ENCODE measurements at regions not wholly inside any gene's neighbourhood (a gene's known extent, or its start where the extent isn't known, plus 50 kb on each side); places are given as distances from the start of the nearest gene placed in this dataset.

- intact Hi-C loops (cut with micrococcal nuclease), result no loop called here
- POLR2A ChIA-PET, result no interaction called here
Measured at GRCh38 chr1:37102656-37103382, 68.5 kb upstream of the GRIK3 start.

GRCh38 chr1:37105911-37106310 is 71.6 kb upstream of the GRIK3 start:
- ATAC-seq (no peak), DNase-seq (ENCODE audit: low read depth, low spot score) (no peak)
- Histone ChIP-seq H3K36me3 (ENCODE audit: control insufficient read depth in 1 of 2, insufficient read depth in 2 of 2, low read length in 2 of 2) (no peaks in the 10 kb centered on the region), H3K9me2 (ENCODE audit: insufficient read depth) (no peaks in the 10 kb centered on the region), H3K4me1 (ENCODE audit: control insufficient read depth in 1 of 2, insufficient read depth in 2 of 2, low read length in 2 of 2) (no peaks in the 10 kb centered on the region), H3K4me2 (ENCODE audit: low read length) (no peak overlapping the region), H2AFZ (ENCODE audit: low read depth, low read length, poor library complexity, severe bottlenecking) (no peak overlapping the region), H3K9me3 (ENCODE audit: control insufficient read depth in 1 of 2, insufficient read depth in 1 of 2, low read depth in 1 of 2, low read length in 2 of 2) (no peaks in the 10 kb centered on the region), H4K20me1 (ENCODE audit: insufficient read depth) (no peaks in the 10 kb centered on the region), H3K79me2 (ENCODE audit: insufficient read depth, low read length) (no peaks in the 10 kb centered on the region), H3K27me3 (ENCODE audit: insufficient read depth, low read length) (peaks cover 48% of the 10 kb centered on the region), H3K4me3 (replicated peaks in 1 of 2; ENCODE audit: low read depth in 1 of 2, low read length in 2 of 2) (no peak overlapping the region), H3K27ac (ENCODE audit: low read depth, low read length) (no peak overlapping the region), H3K9ac (ENCODE audit: low read length) (no peak overlapping the region)
- intact Hi-C loops (cut with micrococcal nuclease), result no loop called here
- TF ChIP-seq SP1 (IDR thresholded peaks at IDR 0.05; ENCODE audit: low read depth) (no peak), SIN3A (IDR thresholded peaks at IDR 0.05; ENCODE audit: low read depth) (no peak), FOSL1 (IDR thresholded peaks at IDR 0.05; ENCODE audit: low read depth) (no peak), ZFX (IDR thresholded peaks at IDR 0.05) (no peak), YY1 (IDR thresholded peaks at IDR 0.05; ENCODE audit: extremely low read depth, insufficient replicate concordance, low read depth, low read length) (no peak), SRF (IDR thresholded peaks at IDR 0.05; ENCODE audit: low read depth) (no peak), ATF3 (IDR thresholded peaks at IDR 0.05) (no peak)
- ChIA-PET POLR2A (no interaction called here), CTCF (no interaction called here), RAD21 (ENCODE audit: low non-redundant PET in 1 of 2, low total read pairs in 2 of 2, uncharacterized antibody in 2 of 2, unreplicated experiment in 2 of 2) (no interaction called here)
- no TSS peak for BruUV-seq (replicated peaks)

More at GRCh38 chr1:37102656-37103382, 68.5 kb upstream of the GRIK3 start:
- H3K79me2 ChIP-seq (ENCODE audit: insufficient read depth, low read length), result no peaks in the 10 kb centered on the region
- no peaks in the 10 kb centered on the region for H4K20me1 ChIP-seq (ENCODE audit: insufficient read depth)
- H3K27ac ChIP-seq (ENCODE audit: low read depth, low read length), result no peak overlapping the region
- ChIA-PET CTCF (no interaction called here), RAD21 (ENCODE audit: low non-redundant PET in 1 of 2, low total read pairs in 2 of 2, uncharacterized antibody in 2 of 2, unreplicated experiment in 2 of 2) (no interaction called here)
- H3K4me1 ChIP-seq (ENCODE audit: control insufficient read depth in 1 of 2, insufficient read depth in 2 of 2, low read length in 2 of 2), result peaks cover 0 to 4% of the 10 kb centered on the region in 2 experiments; a peak in 1 of 4 replicates
- H2AFZ ChIP-seq (ENCODE audit: low read depth, low read length, poor library complexity, severe bottlenecking), result no peak overlapping the region
- no peak for DNase-seq (ENCODE audit: low read depth, low spot score)
- no peak for ATAC-seq
- no TSS peak for BruUV-seq (replicated peaks)
- H3K9me3 ChIP-seq (ENCODE audit: control insufficient read depth in 1 of 2, insufficient read depth in 1 of 2, low read depth in 1 of 2, low read length in 2 of 2), result no peaks in the 10 kb centered on the region
- no peaks in the 10 kb centered on the region for H3K9me2 ChIP-seq (ENCODE audit: insufficient read depth)
- peaks cover 39% of the 10 kb centered on the region; the same call in 1 of the 2 replicates for H3K27me3 ChIP-seq (ENCODE audit: insufficient read depth, low read length)
- H3K4me3 ChIP-seq (replicated peaks in 1 of 2; ENCODE audit: low read depth in 1 of 2, low read length in 2 of 2), result no peak overlapping the region
- no peaks in the 10 kb centered on the region for H3K36me3 ChIP-seq (ENCODE audit: control insufficient read depth in 1 of 2, insufficient read depth in 2 of 2, low read length in 2 of 2)
- TF ChIP-seq POLR2AphosphoS5 (IDR thresholded peaks at IDR 0.05; ENCODE audit: low read depth, low read length) (no peak), ZNF274 (IDR thresholded peaks at IDR 0.05; ENCODE audit: low read depth, low read length) (no peak), SIN3A (IDR thresholded peaks at IDR 0.05; ENCODE audit: low read depth) (no peak), EZH2 (IDR thresholded peaks at IDR 0.05) (no peak), FOSL1 (IDR thresholded peaks at IDR 0.05; ENCODE audit: low read depth) (no peak), RAD21 (IDR thresholded peaks at IDR 0.05; ENCODE audit: low read depth) (no peak)
- H3K9ac ChIP-seq (ENCODE audit: low read length), result no peak overlapping the region
- no peak overlapping the region for H3K4me2 ChIP-seq (ENCODE audit: low read length)

Measured in HCT116 (cell line).